NT2/D1 (cell line): ENCODE measurements at regions not wholly inside any gene's neighbourhood (a gene's known extent, or its start where the extent isn't known, plus 50 kb on each side); places are given as distances from the start of the nearest gene placed in this dataset.

Source experiments
- SUZ12 ChIP-seq: IDR thresholded peaks from 2 replicates; pipeline ENCODE4 v1.6.1; 2011; ENCODE audit not compliant: insufficient read length, insufficient read depth; ENCODE audit errors: extremely low read depth
- YY1 ChIP-seq: IDR thresholded peaks from 2 replicates; pipeline ENCODE4 v1.6.1; 2011; ENCODE audit not compliant: insufficient read length, insufficient read depth
- ZNF274 ChIP-seq: IDR thresholded peaks from 2 replicates; pipeline ENCODE4 v1.6.1; 2011; ENCODE audit warnings: mild to moderate bottlenecking, low read depth, low read length

DNA sequence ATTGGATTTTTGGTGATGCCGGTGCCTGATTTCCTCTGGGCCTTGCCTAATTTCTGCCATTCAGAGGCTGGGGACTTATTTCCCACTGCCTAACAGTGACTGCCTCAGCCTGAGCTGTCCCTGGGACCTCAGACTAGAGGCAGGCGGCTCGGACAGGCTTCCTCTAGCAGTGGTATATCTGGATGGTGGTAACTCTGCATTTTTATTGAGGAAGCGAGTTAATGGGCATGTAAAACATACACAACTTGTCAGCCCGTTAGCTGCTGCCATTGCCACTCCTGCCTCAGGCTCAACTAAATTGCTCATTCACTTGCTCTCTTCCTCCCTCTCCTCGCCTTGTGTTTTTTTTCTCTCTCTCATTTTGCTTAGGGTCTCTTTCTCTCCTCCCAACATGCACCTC is 561.6 kb downstream of the BUD13 start:
- TF ChIP-seq SUZ12 (no peak), YY1 (no peak), ZNF274 (no peak)
